HCT116 (cell line): ENCODE measurements at regions not wholly inside any gene's neighbourhood (a gene's known extent, or its start where the extent isn't known, plus 50 kb on each side); places are given as distances from the start of the nearest gene placed in this dataset.

Experiments
- ATAC-seq: fragments of 200-7000 bp; cut with Tn5 transposase; 2 replicates; pipeline ENCODE4 v1.9.1; 2020; ENCODE audit warnings: mild to moderate bottlenecking, moderate library complexity
- BruUV-seq: library from RNA; stranded (reverse); fragments of 400-500 nt; replicated peaks from 2 replicates; lab custom pipeline; 2021; lab: Mats Ljungman, UMichigan
- CTCF ChIA-PET: fragments of 300-600 bp; sonication (Branson Sonifier 250); formaldehyde crosslinking; loops from one replicate; lab custom pipeline; 2021; ENCODE audit warnings: antibody characterized with exemption; lab: Charles Lee
- POLR2A ChIA-PET: fragments of 300-600, 350-600 bp; sonication (Branson Sonifier 250); formaldehyde crosslinking; loops from one replicate; lab custom pipeline; 2021; ENCODE audit warnings: antibody characterized with exemption; lab: Charles Lee
- RAD21 ChIA-PET, 2 experiments: fragments of 300-600 bp; sonication (Branson Sonifier 250); formaldehyde crosslinking; loops; one replicate each; lab custom pipeline; 2023; ENCODE audit warnings: low total read pairs in 2 of 2; ENCODE audit not compliant: uncharacterized antibody in 2 of 2, unreplicated experiment in 2 of 2, low non-redundant PET in 1 of 2; lab: Charles Lee
- DNase-seq: peaks from one replicate; pipeline ENCODE4 v3.0.0-alpha.2; 2010; ENCODE audit warnings: low read depth, low spot score
- H2AFZ ChIP-seq: fragments of 200-600 bp; shearing (Covaris generic), sonication (generic); 2 replicates; pipeline ENCODE4 v1.6.1; 2017; ENCODE audit warnings: low read depth, mixed run types, mixed read lengths, antibody characterized with exemption, low read length; ENCODE audit not compliant: poor library complexity, severe bottlenecking
- H3K27ac ChIP-seq: 2 replicates; pipeline ENCODE4 v1.5.1; 2012; ENCODE audit warnings: low read depth, low read length
- H3K27me3 ChIP-seq: fragments of 200-600 bp; sonication (generic); 2 replicates; pipeline ENCODE4 v1.6.1; 2016; ENCODE audit warnings: mixed run types, low read length, mixed read lengths; ENCODE audit not compliant: insufficient read depth
- H3K36me3 ChIP-seq, 2 experiments: fragments of 200-500 bp in 1 of 2; fragments of 200-600 bp in 1 of 2; sonication (Bioruptor generic) in 1 of 2; sonication (generic) in 1 of 2; 2 replicates each; pipeline versions ENCODE4 v1.5.1 to v1.6.1; 2014 to 2016; ENCODE audit warnings: low read length in 2 of 2, inconsistent platforms in 1 of 2, mixed read lengths in 1 of 2, mixed run types in 1 of 2; ENCODE audit not compliant: insufficient read depth in 2 of 2, control insufficient read depth in 1 of 2
- H3K4me1 ChIP-seq, 2 experiments: fragments of 200-600 bp in 1 of 2; sonication (generic) in 1 of 2; 2 replicates each; pipeline versions ENCODE4 v1.5.1 to v1.6.1; 2012 to 2017; ENCODE audit warnings: low read length in 2 of 2, inconsistent platforms in 1 of 2, mild to moderate bottlenecking in 1 of 2, mixed read lengths in 1 of 2, mixed run types in 1 of 2, moderate library complexity in 1 of 2; ENCODE audit not compliant: insufficient read depth in 2 of 2, control insufficient read depth in 1 of 2
- H3K4me2 ChIP-seq: fragments of 200-600 bp; sonication (generic); 2 replicates; pipeline ENCODE4 v1.6.1; 2017; ENCODE audit warnings: mixed run types, low read length, mixed read lengths
- H3K4me3 ChIP-seq, 2 experiments: fragments of 200-600 bp in 1 of 2; sonication (generic) in 1 of 2; replicated peaks in 1 of 2; 2 replicates each; pipeline ENCODE4 v1.5.1; 2011 to 2016; ENCODE audit warnings: low read length in 2 of 2, control low read depth in 1 of 2, low read depth in 1 of 2, mild to moderate bottlenecking in 1 of 2, mixed read lengths in 1 of 2, mixed run types in 1 of 2
- H3K79me2 ChIP-seq: fragments of 200-600 bp; sonication (generic); 2 replicates; pipeline ENCODE4 v1.6.1; 2017; ENCODE audit warnings: mild to moderate bottlenecking, mixed run types, low read length, moderate library complexity, mixed read lengths; ENCODE audit not compliant: insufficient read depth
- H3K9ac ChIP-seq: fragments of 200-600 bp; sonication (generic); 2 replicates; pipeline ENCODE4 v1.6.1; 2016; ENCODE audit warnings: low read length, mixed read lengths
- H3K9me2 ChIP-seq: fragments of 200-600 bp; sonication (generic), shearing (Covaris generic); 2 replicates; pipeline ENCODE4 v1.6.1; 2017; ENCODE audit warnings: mixed run types, mild to moderate bottlenecking, moderate library complexity; ENCODE audit not compliant: insufficient read depth
- H3K9me3 ChIP-seq, 2 experiments: fragments of 200-500 bp in 1 of 2; fragments of 200-600 bp in 1 of 2; sonication (Bioruptor generic) in 1 of 2; sonication (generic) in 1 of 2; 2 replicates each; pipeline ENCODE4 v1.6.1; 2014 to 2017; ENCODE audit warnings: low read length in 2 of 2, mixed read lengths in 2 of 2, inconsistent platforms in 1 of 2, low read depth in 1 of 2, mild to moderate bottlenecking in 1 of 2, mixed run types in 1 of 2, moderate library complexity in 1 of 2; ENCODE audit not compliant: control insufficient read depth in 1 of 2, insufficient read depth in 1 of 2
- H4K20me1 ChIP-seq: fragments of 200-600 bp; sonication (generic), shearing (Covaris generic); 2 replicates; pipeline ENCODE4 v1.6.1; 2017; ENCODE audit warnings: mixed run types, mild to moderate bottlenecking, moderate library complexity; ENCODE audit not compliant: insufficient read depth
- ATF3 ChIP-seq: IDR thresholded peaks from 2 replicates; pipeline ENCODE4 v1.6.1; 2012
- CBX3 ChIP-seq: IDR thresholded peaks from 2 replicates; pipeline ENCODE4 v1.6.1; 2012; ENCODE audit warnings: low read depth
- CEBPB ChIP-seq: IDR thresholded peaks from 2 replicates; pipeline ENCODE4 v1.6.1; 2012; ENCODE audit warnings: low read depth
- EGR1 ChIP-seq: IDR thresholded peaks from 2 replicates; pipeline ENCODE4 v1.6.1; 2012; ENCODE audit warnings: low read depth
- ELF1 ChIP-seq: IDR thresholded peaks from 2 replicates; pipeline ENCODE4 v1.6.1; 2012; ENCODE audit warnings: low read depth, borderline replicate concordance
- EZH2 ChIP-seq: fragments of 200-600 bp; sonication (generic); IDR thresholded peaks from 2 replicates; pipeline ENCODE4 v1.6.1; 2017; ENCODE audit warnings: antibody characterized with exemption, mixed run types
- EZH2phosphoT487 ChIP-seq: fragments of 200-600 bp; IDR thresholded peaks from 2 replicates; pipeline ENCODE4 v1.6.1; 2018; ENCODE audit warnings: antibody characterized with exemption, borderline replicate concordance
- JUND ChIP-seq: IDR thresholded peaks from 2 replicates; pipeline ENCODE4 v1.6.1; 2012
- POLR2AphosphoS5 ChIP-seq: IDR thresholded peaks from 2 replicates; pipeline ENCODE4 v1.6.1; 2011; ENCODE audit warnings: mild to moderate bottlenecking, low read depth, low read length, moderate library complexity
- RAD21 ChIP-seq: IDR thresholded peaks from 2 replicates; pipeline ENCODE4 v1.6.1; 2012; ENCODE audit warnings: low read depth, mild to moderate bottlenecking
- REST ChIP-seq: IDR thresholded peaks from 2 replicates; pipeline ENCODE4 v1.6.1; 2012; ENCODE audit warnings: low read depth
- SIN3A ChIP-seq: IDR thresholded peaks from 2 replicates; pipeline ENCODE4 v1.6.1; 2012; ENCODE audit warnings: low read depth
- SP1 ChIP-seq: IDR thresholded peaks from 2 replicates; pipeline ENCODE4 v1.6.1; 2012; ENCODE audit warnings: low read depth
- SRF ChIP-seq: IDR thresholded peaks from 2 replicates; pipeline ENCODE4 v1.6.1; 2012; ENCODE audit warnings: low read depth
- TCF7L2 ChIP-seq: IDR thresholded peaks from 2 replicates; pipeline ENCODE4 v1.7.0; 2011; ENCODE audit warnings: borderline replicate concordance, inconsistent platforms; ENCODE audit not compliant: insufficient read depth, insufficient read length; ENCODE audit errors: extremely low read depth
- YY1 ChIP-seq: IDR thresholded peaks from 2 replicates; pipeline ENCODE4 v1.6.1; 2011; ENCODE audit warnings: low read length, low read depth, moderate library complexity, mild to moderate bottlenecking; ENCODE audit not compliant: insufficient replicate concordance; ENCODE audit errors: extremely low read depth
- ZFX ChIP-seq: fragments of 450-650 bp; IDR thresholded peaks from 2 replicates; pipeline ENCODE4 v1.6.1; 2017
- intact Hi-C: fragments of 100-400 bp; cut with micrococcal nuclease; formaldehyde crosslinking; loops from 2 replicates; pipeline ENCODE4 v1.10.0; 2022
- TF ChIP-seq, protein P1 (sequence below): IDR thresholded peaks from 2 replicates; pipeline ENCODE4 v1.6.1; 2011; ENCODE audit warnings: mild to moderate bottlenecking, low read length, moderate library complexity; ENCODE audit not compliant: insufficient replicate concordance; ENCODE audit errors: extremely low read depth
- TF ChIP-seq, protein P2 (sequence below): IDR thresholded peaks from 2 replicates; pipeline ENCODE4 v1.6.1; 2012
- TF ChIP-seq, protein P3 (sequence below), 3 experiments: fragments of 200-600 bp in 1 of 3; sonication (generic) in 1 of 3; IDR thresholded peaks in 2 of 3; conservative IDR thresholded peaks in 1 of 3; 2 replicates each; pipeline ENCODE4 v1.5.1; 2012 to 2017; ENCODE audit warnings: low read depth in 2 of 3, low read length in 2 of 3, antibody characterized with exemption in 1 of 3, borderline replicate concordance in 1 of 3, control low read depth in 1 of 3, mild to moderate bottlenecking in 1 of 3, mixed read lengths in 1 of 3, mixed run types in 1 of 3, moderate library complexity in 1 of 3; ENCODE audit not compliant: insufficient read depth in 1 of 3

DNA sequence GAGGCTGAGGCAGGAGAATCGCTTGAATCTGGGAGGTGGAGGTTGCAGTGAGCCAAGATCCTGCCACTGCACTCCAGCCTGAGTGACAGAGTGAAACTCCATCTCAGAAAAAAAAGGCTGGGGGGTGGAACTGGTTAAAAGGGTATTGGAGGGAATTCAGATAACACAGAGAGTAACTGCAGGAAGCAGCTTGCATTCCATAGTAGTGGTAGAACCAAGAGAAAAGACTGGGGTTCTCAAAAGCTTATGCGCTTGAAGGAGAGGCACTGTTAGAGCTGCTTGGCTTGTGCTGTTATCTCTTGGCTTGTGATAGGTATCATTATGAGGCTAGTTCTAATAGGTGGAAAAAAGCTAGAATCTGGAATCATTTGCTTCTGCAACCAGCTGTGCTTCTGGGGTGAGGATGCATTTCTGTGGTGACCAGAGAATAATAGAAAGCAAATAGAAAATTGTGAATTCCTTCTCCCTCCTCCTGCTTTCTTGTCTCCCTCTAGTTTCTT lies 91.2 kb upstream of the ELOVL6 start:
- Histone ChIP-seq H3K4me3 (no peak overlapping the region), H4K20me1 (no peaks in the 10 kb centered on the region), H3K27me3 (no peaks in the 10 kb centered on the region), H3K4me1 (peaks cover 10 to 24% of the 10 kb centered on the region in 2 experiments; a peak in 3 of 4 replicates), H3K79me2 (no peaks in the 10 kb centered on the region), H3K9ac (no peak overlapping the region), H3K9me3 (no peaks in the 10 kb centered on the region), H3K27ac (no peak overlapping the region), H3K36me3 (no peaks in the 10 kb centered on the region), H3K9me2 (no peaks in the 10 kb centered on the region), H2AFZ (no peak overlapping the region), H3K4me2 (no peak overlapping the region)
- CTCF ChIA-PET = interaction anchor here (1.3 kb wide), 1 partner anchor 26 kb away, joined by 3 read pairs; no protein-coding TSS in a partner anchor
- no TSS peak for BruUV-seq
- DNase-seq = no peak
- no peak for ATAC-seq
- TF ChIP-seq, protein P1, sequence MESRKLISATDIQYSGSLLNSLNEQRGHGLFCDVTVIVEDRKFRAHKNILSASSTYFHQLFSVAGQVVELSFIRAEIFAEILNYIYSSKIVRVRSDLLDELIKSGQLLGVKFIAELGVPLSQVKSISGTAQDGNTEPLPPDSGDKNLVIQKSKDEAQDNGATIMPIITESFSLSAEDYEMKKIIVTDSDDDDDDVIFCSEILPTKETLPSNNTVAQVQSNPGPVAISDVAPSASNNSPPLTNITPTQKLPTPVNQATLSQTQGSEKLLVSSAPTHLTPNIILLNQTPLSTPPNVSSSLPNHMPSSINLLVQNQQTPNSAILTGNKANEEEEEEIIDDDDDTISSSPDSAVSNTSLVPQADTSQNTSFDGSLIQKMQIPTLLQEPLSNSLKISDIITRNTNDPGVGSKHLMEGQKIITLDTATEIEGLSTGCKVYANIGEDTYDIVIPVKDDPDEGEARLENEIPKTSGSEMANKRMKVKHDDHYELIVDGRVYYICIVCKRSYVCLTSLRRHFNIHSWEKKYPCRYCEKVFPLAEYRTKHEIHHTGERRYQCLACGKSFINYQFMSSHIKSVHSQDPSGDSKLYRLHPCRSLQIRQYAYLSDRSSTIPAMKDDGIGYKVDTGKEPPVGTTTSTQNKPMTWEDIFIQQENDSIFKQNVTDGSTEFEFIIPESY = no peak
- TF ChIP-seq, protein P2, sequence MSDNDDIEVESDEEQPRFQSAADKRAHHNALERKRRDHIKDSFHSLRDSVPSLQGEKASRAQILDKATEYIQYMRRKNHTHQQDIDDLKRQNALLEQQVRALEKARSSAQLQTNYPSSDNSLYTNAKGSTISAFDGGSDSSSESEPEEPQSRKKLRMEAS = no peak
- no peak for TF ChIP-seq SIN3A
- no peak for TF ChIP-seq ATF3
- no peak for TF ChIP-seq EGR1
- TF ChIP-seq TCF7L2 = no peak
- TF ChIP-seq EZH2phosphoT487 = no peak
- no peak for TF ChIP-seq CEBPB
- no peak for TF ChIP-seq CBX3
- no peak for TF ChIP-seq ELF1
- TF ChIP-seq JUND = no peak
- no peak for TF ChIP-seq RAD21
- no peak for TF ChIP-seq EZH2
- TF ChIP-seq, protein P3, sequence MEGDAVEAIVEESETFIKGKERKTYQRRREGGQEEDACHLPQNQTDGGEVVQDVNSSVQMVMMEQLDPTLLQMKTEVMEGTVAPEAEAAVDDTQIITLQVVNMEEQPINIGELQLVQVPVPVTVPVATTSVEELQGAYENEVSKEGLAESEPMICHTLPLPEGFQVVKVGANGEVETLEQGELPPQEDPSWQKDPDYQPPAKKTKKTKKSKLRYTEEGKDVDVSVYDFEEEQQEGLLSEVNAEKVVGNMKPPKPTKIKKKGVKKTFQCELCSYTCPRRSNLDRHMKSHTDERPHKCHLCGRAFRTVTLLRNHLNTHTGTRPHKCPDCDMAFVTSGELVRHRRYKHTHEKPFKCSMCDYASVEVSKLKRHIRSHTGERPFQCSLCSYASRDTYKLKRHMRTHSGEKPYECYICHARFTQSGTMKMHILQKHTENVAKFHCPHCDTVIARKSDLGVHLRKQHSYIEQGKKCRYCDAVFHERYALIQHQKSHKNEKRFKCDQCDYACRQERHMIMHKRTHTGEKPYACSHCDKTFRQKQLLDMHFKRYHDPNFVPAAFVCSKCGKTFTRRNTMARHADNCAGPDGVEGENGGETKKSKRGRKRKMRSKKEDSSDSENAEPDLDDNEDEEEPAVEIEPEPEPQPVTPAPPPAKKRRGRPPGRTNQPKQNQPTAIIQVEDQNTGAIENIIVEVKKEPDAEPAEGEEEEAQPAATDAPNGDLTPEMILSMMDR (IDR thresholded peaks at IDR 0.05 in 2 of 3, conservative IDR thresholded peaks at IDR 0.05 in 1 of 3; ENCODE audit: borderline replicate concordance in 1 of 3, insufficient read depth in 1 of 3, low read depth in 2 of 3, low read length in 2 of 3) = no peak
- TF ChIP-seq YY1 = no peak
- TF ChIP-seq SP1 = no peak
- TF ChIP-seq REST = no peak
- no peak for TF ChIP-seq POLR2AphosphoS5
- no peak for TF ChIP-seq SRF
- TF ChIP-seq ZFX = no peak
- POLR2A ChIA-PET = no interaction called here
- RAD21 ChIA-PET = no interaction called here
- intact Hi-C loops = no loop called here
